Right atrium auricular region (tissue), 2 donors: ENCODE measurements at regions not wholly inside any gene's neighbourhood (a gene's known extent, or its start where the extent isn't known, plus 50 kb on each side); places are given as distances from the start of the nearest gene placed in this dataset.

Experiments
- DNase-seq: peaks from one replicate; pipeline ENCODE4 v3.0.0-alpha.2; 2019; ENCODE audit warnings: low spot score
- H3K27ac ChIP-seq, 2 donors: fragments of 200-600 bp; sonication (generic); 1 replicate in 1 of 2; 2 replicates in 1 of 2; pipeline ENCODE4 v1.5.1; 2016 to 2019
- H3K27me3 ChIP-seq, 2 donors: fragments of 200-600 bp; sonication (generic); one replicate each; pipeline versions ENCODE4 v1.5.1 to v1.6.0; 2017 to 2019
- H3K36me3 ChIP-seq: fragments of 200-600 bp; sonication (generic); one replicate; pipeline ENCODE4 v1.5.1; 2016
- H3K4me1 ChIP-seq, 2 donors: fragments of 200-600 bp; sonication (generic); one replicate each; pipeline versions ENCODE4 v1.5.1 to v1.6.0; 2017 to 2019
- H3K4me3 ChIP-seq, 2 donors: fragments of 200-600 bp; sonication (generic); 1 replicate in 1 of 2; 2 replicates in 1 of 2; pipeline ENCODE4 v1.5.1; 2017 to 2019; ENCODE audit warnings: mild to moderate bottlenecking in 1 of 2, moderate library complexity in 1 of 2
- H3K9me3 ChIP-seq, 2 donors: fragments of 200-600 bp; sonication (generic); one replicate each; pipeline ENCODE4 v1.5.1; 2019
- TF ChIP-seq, protein P1 (sequence below), 2 donors: fragments of 200-600 bp; sonication (generic); IDR thresholded peaks; one replicate each; pipeline ENCODE4 v1.5.1; 2019; ENCODE audit warnings: antibody characterized with exemption in 2 of 2

DNA sequence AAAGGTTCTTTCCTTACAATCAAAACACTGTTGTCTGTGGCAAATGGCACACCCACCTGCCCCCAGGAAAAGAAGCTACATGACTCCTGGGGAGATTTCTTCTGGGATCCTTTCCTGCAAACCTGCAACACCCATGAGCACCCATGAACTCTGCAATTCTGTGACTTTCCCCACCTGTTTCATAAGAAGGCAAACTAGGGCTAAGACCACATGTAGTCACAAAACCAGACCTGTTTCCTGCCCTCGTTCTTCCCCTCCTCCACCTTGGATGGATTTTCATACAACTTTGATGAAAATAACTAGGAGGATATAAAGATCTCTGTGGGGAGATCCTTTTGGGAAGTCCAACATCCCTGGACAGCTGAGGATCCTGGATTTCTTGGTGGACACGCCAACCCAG, 1084.7 kb downstream of the BCL11B start:
- DNase-seq: no peak
- no peak overlapping the region for H3K4me3 ChIP-seq
- H3K27me3 ChIP-seq: no peaks in the 10 kb centered on the region
- TF ChIP-seq, protein P1, sequence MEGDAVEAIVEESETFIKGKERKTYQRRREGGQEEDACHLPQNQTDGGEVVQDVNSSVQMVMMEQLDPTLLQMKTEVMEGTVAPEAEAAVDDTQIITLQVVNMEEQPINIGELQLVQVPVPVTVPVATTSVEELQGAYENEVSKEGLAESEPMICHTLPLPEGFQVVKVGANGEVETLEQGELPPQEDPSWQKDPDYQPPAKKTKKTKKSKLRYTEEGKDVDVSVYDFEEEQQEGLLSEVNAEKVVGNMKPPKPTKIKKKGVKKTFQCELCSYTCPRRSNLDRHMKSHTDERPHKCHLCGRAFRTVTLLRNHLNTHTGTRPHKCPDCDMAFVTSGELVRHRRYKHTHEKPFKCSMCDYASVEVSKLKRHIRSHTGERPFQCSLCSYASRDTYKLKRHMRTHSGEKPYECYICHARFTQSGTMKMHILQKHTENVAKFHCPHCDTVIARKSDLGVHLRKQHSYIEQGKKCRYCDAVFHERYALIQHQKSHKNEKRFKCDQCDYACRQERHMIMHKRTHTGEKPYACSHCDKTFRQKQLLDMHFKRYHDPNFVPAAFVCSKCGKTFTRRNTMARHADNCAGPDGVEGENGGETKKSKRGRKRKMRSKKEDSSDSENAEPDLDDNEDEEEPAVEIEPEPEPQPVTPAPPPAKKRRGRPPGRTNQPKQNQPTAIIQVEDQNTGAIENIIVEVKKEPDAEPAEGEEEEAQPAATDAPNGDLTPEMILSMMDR (IDR thresholded peaks at IDR 0.05): no peak
- H3K4me1 ChIP-seq: no peaks in the 10 kb centered on the region
- H3K36me3 ChIP-seq: no peaks in the 10 kb centered on the region
- H3K27ac ChIP-seq: no peak overlapping the region
- no peaks in the 10 kb centered on the region for H3K9me3 ChIP-seq

DNA sequence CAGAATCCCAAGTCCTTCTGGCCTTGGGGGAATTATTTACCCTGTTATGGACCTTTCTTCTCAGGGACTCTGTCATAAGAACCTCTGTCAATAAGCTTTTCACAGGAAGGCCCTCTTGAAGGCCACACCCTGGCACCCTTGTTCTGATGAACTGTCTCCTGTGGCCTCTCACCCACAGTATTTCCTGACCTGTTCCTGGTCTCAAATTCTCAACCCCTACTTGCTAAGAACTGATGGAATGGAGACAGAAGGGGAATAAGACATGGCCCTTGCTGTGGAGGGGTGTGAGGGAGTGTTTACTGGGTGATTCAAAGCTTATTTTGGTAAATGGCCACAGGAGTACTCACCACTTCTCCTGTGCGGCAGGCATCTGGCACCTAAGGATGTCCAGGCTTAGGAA, 1082.9 kb downstream of the BCL11B start:
- H3K27ac ChIP-seq: no peak overlapping the region
- no peaks in the 10 kb centered on the region for H3K27me3 ChIP-seq
- TF ChIP-seq, protein P1 (IDR thresholded peaks at IDR 0.05): no peak
- no peak for DNase-seq
- no peaks in the 10 kb centered on the region for H3K4me1 ChIP-seq
- no peak overlapping the region for H3K4me3 ChIP-seq
- no peaks in the 10 kb centered on the region for H3K36me3 ChIP-seq
- no peaks in the 10 kb centered on the region for H3K9me3 ChIP-seq

DNA sequence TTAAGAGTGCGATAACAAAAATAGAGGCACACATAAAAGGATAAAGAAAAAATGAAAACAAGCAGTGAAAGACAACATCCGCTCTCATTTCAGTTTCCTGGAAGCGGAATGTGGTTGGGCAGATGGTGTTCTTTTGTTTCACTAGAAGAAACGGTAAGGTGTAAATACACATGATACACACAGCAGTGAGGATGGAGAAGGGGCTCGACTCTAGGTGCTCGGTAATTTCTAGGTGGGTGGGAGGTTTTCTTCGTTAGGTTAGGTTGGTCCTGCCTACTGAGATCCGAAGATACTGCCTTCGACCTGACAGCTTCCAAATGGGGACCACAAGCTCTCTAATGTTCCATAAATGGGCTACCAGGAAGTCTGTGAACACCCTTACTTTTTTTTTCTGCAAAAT, 1082.5 kb downstream of the BCL11B start:
- no peak overlapping the region for H3K27ac ChIP-seq

DNA sequence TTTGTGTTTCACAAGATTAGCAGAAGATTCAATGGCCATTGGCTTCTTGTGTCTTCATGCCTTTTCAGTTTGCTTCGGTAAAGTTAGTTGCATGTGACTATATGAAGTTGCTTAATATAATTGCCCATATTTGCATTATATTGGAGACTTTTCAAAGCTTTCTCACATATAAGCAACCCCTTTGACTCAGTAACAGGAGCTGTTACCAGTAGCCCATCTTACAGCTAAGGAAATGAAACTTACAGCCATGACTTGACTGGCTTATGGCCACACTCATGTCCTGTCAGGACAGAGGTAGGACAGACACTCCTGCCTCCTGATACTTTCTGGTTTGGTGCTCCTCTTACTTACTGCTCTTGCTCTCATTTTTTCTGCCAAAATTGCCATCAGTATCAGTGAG, 1082.1 kb downstream of the BCL11B start:
- Histone ChIP-seq H3K27ac (no peak overlapping the region), H3K27me3 (no peaks in the 10 kb centered on the region), H3K9me3 (no peaks in the 10 kb centered on the region), H3K4me1 (no peaks in the 10 kb centered on the region), H3K4me3 (no peak overlapping the region), H3K36me3 (no peaks in the 10 kb centered on the region)
- DNase-seq: no peak
- TF ChIP-seq, protein P1 (IDR thresholded peaks at IDR 0.05): no peak

More for the DNA sequence above, 1082.5 kb downstream of the BCL11B start:
- DNase-seq: no peak
- Histone ChIP-seq H3K9me3 (no peaks in the 10 kb centered on the region), H3K36me3 (no peaks in the 10 kb centered on the region), H3K4me3 (no peak overlapping the region), H3K27me3 (no peaks in the 10 kb centered on the region), H3K4me1 (no peaks in the 10 kb centered on the region)
- TF ChIP-seq, protein P1 (IDR thresholded peaks at IDR 0.05): no peak

DNA sequence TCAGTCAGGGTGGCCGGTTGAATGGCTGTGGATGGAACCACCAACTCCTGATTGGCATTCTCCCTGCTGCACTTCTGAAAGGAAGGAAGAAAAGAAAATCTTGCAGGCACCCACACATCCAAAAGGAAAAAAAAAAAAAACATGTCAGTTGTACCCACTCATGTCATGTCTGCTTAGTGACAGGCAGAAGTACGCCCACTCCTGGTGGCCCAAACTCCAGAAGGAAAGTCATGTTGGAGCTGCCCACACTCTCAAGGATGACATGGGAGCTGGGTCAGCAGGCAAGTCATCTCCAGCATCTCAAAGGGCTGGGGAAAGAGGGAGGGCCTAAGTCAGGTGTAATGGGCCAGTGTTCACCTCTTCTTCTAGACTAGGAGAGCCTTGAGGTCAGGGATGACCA, 1079.1 kb downstream of the BCL11B start:
- DNase-seq: no peak
- Histone ChIP-seq H3K4me1 (no peaks in the 10 kb centered on the region), H3K27ac (no peak overlapping the region), H3K36me3 (no peaks in the 10 kb centered on the region), H3K27me3 (no peaks in the 10 kb centered on the region), H3K4me3 (no peak overlapping the region), H3K9me3 (no peaks in the 10 kb centered on the region)
- TF ChIP-seq, protein P1 (IDR thresholded peaks at IDR 0.05): no peak

DNA sequence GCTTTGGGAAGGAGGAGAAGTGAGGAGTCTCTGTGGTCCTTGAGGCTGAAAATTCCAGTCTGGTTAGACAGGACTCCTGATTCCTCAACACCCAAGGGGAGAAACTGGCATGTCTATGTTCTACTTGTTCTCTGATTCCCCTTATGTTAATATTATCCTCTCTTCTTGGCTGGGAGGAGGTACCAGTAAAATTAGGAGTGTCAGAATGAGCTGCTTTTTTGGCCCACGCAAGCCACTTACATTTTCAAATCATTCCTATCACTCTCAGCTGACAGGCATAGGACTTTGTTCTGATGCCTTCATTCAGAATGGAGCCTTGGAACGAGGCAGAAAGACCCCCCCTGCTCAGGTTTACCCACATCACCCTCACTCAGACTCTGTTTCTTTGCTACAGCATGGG, 1077.2 kb downstream of the BCL11B start:
- no peak overlapping the region for H3K27ac ChIP-seq
- H3K4me1 ChIP-seq: no peaks in the 10 kb centered on the region
- H3K4me3 ChIP-seq: no peak overlapping the region
- DNase-seq: no peak
- TF ChIP-seq, protein P1 (IDR thresholded peaks at IDR 0.05): no peak
- no peaks in the 10 kb centered on the region for H3K27me3 ChIP-seq
- no peaks in the 10 kb centered on the region for H3K36me3 ChIP-seq
- no peaks in the 10 kb centered on the region for H3K9me3 ChIP-seq
